HG02571 (cell line): ENCODE measurements at regions not wholly inside any gene's neighbourhood (a gene's known extent, or its start where the extent isn't known, plus 50 kb on each side); places are given as distances from the start of the nearest gene placed in this dataset.
"Not testable (repeated sequence)": the region's sequence is repeated elsewhere in the genome, so short reads cannot be mapped to it uniquely, and the experiment has no call there.

Experiments used
- ATAC-seq: cut with Tn5 transposase; IDR thresholded peaks from one replicate; pipeline ENCODE4 v1.9.1; 2021; ENCODE audit warnings: mild to moderate bottlenecking, moderate library complexity; ENCODE audit not compliant: unreplicated experiment

- not testable (repeated sequence) for ATAC-seq
Observed at GRCh38 chr3:195669310-195669709, 51.5 kb upstream of the MUC20 start.

- ATAC-seq = not testable (repeated sequence)
Observed at GRCh38 chr3:195668131-195668766, 52.5 kb upstream of the MUC20 start.

DNA sequence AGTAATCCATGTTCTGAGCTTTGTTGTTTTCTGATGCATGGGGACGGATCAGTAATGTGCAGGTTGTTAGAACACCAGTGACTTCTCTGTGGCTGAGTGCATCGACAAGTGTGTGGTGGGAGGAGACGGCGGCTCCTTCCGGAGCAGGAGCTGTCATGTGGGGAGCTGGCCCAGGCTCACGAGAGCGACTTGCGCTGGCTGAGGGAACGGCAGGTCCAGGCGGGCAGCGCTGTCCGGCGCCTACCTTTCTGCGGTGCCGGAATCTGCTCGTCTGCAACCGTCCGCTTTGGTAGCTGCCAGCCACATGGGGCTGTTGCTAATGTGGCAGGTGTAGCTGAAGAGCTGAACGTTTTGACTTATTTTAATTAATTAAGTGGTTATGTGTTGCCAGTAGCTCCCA lies 55.5 kb upstream of the MUC20 start:
- ATAC-seq = not testable (repeated sequence)

DNA sequence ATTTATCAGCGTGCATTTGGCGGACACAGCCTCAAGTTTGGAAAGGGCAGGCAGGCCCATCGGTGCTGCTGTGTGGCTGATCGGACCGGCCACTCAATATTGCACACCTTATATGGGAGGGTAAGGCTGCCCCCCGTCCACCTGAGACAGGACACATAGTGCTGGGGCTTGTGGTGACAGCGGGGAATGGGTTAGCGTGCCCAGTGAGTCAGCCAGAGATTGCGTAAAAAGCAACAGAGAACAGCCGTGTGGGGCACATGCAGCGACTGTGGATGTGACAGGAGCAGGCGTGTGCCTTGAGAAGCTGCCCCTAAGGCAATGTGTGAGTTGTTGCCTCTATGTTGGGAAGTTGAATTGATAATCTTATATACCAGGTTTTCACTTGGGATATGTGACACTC lies 56.6 kb upstream of the MUC20 start:
- ATAC-seq = not testable (repeated sequence)

DNA sequence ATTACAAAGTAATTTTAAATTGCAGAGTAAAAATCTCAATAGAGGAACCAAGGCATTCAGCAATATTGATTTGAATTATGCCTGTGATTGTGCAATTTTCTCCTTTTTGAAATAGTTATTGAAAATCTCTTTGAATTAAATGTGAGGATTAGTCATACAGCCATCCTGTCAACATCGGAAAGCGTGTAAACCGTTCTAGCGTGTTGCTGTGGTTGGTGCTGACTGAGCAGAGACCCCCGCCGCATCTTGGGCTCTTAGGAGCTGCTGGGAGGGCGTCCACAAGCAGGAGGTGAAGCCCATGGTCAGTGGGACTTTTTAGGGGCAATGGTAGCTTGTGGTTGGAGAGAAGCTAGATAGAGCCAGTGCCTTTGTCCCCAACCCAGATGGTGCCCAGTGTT lies 61.6 kb upstream of the MUC20 start:
- ATAC-seq = not testable (repeated sequence)

- peak; percentile 39 for ATAC-seq
Observed at GRCh38 chr3:195658381-195659135, 62.2 kb upstream of the MUC20 start.

DNA sequence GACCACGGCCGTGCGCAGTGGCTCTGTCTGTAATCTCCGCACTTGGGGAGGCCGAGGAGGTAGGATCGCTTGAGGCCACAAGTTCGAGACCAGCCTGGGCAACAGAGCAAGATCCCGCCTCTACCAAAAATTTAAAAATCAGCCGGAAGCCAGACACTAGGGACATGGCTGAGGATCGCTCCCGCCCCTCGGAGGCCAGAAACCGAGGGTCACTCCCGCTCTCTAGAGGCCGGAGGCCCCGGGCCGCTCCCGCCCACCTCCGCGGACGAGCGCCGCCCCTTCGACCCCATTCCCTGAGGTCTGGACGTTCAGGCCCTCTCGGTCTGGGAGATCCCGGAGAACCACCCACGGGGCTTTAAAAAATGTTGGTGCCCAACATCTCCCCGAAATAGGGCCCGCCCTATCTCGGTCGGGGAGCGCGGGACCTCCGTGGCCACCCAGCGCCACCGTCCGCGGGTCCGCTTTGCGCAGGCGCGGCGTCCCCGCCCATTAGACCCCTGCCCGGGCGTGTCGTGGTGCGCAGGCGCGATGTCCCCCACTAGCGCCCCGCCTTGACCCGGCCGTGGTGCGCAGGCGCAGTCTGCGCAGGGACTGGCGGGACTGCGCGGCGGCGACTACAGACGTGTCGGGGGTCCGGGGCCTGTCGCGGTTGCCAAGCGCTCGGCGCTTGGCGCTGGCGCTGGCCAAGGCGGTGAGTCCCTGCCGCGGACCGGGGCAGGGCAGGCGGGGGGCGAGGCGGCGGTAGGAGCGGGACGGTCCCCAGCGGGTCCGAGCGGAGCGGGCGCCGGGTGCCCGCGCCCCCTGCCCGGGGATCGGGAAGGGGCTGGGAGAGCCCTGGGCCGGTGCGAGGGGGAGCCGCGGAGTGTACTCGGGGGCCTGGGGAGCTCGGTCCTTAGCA lies 63.1 kb upstream of the MUC20 start:
- ATAC-seq = peak; percentile 76

- ATAC-seq = not testable (repeated sequence)
Observed at GRCh38 chr3:195656091-195656490, 64.7 kb upstream of the MUC20 start.

DNA sequence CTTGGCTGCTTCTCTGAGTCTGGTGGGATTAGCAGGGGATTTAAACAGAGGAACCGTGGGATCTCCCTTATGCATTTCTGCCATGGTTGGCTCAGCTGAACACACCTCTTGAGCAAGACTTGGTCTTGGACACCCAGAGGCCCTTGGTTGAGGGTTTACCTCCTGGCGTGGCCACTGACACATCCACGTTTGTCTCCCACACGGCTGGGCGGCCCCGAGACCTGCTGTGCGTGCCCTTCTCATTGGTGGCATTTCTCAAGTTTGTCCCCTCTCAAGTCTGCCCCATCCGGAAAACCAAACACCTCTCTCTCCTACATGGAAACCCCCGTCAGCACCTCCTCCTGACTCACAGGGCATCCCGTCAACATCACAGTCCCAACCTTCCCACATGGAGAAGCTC lies 66.0 kb upstream of the MUC20 start:
- ATAC-seq = not testable (repeated sequence)

DNA sequence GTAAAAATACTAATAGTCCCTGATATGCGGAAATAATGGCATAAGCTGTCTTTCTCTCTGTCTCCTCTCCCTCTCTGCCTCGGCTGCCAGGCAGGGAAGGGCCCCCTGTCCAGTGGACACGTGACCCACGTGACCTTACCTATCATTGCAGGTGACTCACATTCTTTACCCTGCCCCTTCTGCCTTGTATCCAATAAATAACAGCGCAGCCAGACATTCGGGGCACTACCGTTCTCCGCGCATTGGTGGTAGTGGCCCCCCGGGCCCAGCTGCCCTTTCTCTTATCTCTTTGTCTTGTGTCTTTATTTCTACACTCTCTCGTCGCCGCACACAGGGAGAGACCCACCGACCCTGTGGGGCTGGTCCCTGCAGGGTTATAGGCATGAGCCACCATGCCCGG lies 66.6 kb upstream of the MUC20 start:
- ATAC-seq = not testable (repeated sequence)

DNA sequence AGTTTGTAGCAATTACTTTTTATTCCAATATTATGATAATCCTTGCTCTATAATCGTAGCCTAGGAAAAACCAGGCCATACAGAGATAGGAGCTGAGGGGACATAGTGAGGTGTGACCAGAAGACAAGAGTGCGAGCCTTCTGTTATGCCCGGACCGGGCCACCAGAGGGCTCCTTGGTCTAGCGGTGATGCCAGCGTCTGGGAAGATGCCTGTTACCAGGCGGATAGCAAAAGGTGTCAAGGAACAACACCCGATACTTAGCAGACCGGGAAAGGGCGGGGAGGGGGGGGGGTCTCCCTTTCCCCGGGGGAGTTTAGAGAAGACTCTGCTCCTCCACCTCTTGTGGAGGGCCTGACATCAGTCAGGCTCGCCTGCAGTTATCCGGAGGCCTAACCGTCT lies 67.1 kb upstream of the MUC20 start:
- not testable (repeated sequence) for ATAC-seq

- not testable (repeated sequence) for ATAC-seq
Observed at GRCh38 chr3:195647912-195648702, 64.4 kb upstream of the APOD start.

DNA sequence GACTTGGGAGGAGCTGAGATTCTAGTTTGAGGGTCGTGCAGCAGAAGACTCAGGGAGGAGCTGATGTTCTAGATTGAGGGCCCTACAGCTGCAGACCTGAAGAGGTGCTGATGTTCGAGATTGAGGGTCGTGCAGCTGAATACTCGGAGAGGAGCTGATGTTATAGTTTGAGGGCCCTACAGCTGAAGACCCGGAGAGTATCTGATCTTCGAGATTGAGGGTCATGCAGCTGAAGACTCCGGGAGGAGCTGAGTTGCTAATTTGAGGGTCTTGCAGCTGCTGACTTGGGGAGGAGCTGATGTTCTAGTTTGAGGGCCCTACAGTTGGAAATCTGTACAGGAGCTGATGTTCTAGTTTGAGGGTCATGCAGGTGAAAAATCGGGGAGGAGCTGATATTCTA lies 62.1 kb upstream of the APOD start:
- not testable (repeated sequence) for ATAC-seq

- not testable (repeated sequence) for ATAC-seq
Observed at GRCh38 chr3:195643245-195643644, 59.5 kb upstream of the APOD start.

DNA sequence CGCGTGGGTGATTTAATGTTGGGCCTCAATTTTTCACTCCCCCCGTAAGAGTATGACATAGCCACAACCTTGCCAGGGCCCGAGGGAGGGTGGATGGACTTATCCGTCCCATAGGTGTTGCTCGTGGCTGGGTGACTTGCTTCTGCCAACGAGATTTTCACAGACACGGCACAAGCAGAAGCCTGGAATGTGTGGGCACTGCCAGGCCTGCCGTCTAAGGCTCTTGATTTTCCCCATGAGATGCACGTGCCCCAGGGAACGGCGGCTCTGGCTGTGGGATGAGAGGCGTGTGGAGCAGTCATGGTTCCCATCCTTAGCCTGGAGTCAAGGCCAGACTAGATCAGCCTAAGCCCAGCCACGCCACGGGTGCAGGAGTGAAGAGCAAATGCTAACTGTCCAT lies 58.6 kb upstream of the APOD start:
- not testable (repeated sequence) for ATAC-seq

GRCh38 chr3:195638456-195638855 lies 54.7 kb upstream of the APOD start:
- not testable (repeated sequence) for ATAC-seq

GRCh38 chr3:195637473-195638233 lies 53.9 kb upstream of the APOD start:
- not testable (repeated sequence) for ATAC-seq

DNA sequence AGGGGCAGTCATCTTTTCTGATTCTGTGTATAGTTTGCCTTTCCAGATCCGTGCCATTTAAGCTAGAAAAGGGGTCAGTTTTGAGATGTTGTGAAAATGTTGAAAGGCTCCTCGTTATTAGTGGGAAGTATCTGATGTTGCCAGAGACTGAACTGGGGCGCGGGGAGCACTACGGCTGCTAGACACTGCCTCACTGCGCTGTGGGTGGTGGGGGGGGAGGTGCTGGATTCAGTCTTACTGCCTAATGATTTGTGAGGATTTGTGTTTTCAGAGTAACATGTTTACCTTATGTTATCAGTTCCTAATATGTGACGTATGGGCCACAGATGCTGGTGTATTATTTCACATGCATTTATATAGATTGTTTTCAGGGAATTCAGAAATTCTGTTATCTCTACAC lies 53.3 kb upstream of the APOD start:
- ATAC-seq = not testable (repeated sequence)

DNA sequence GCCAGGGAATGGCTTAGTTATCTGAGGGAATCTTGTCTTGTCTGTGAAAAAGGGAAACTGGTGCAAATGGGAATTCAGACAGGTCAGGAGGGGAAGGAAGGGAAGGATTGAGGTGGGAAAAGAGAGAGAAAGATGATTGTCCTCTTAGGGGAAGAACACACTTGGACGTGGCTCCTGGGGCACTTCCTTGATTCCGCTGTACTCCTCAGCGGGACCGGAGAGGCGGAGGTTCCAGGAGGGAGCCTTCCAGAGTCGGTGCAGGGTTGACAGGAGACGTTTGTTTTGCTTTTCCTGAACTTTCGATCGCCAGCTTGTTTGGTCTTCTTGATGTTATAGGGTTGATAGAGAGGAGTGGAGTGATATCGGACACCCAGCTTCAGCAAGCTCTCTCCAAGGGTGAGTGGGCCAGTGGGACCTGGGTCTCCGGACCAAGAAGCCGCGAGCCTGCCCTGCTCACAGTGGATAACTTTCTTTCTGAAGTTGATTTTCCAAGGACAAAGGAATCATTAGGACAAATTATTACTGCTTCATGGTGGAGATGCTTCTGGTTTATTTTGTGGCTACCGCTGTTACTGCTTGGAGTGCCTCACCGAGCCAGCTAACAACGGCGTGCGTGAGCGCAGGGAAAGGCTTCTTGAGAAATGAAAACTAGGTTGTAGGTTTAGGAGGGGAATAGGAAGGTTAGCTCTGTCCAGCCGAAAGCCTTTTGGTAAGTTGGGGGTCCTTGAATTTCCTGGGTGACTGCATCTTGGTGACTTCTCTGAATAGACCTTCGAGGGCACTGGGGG lies 52.4 kb upstream of the APOD start:
- not testable (repeated sequence) for ATAC-seq
